Breast epithelium (tissue), 4 donors: ENCODE measurements at regions not wholly inside any gene's neighbourhood (a gene's known extent, or its start where the extent isn't known, plus 50 kb on each side); places are given as distances from the start of the nearest gene placed in this dataset.
A peak's percentile ranks its signal among the peaks of the same experiment; 100 is the strongest.

Experiments used
- DNase-seq, 2 donors: peaks; one replicate each; pipeline ENCODE4 v3.0.0-alpha.2; 2019; ENCODE audit warnings: low spot score in 2 of 2
- H3K27ac ChIP-seq, 2 donors: fragments of 200-600 bp; sonication (generic) in 1 of 2; one replicate each; pipeline ENCODE4 v1.5.1; 2016 to 2019; ENCODE audit warnings: mild to moderate bottlenecking in 1 of 2
- H3K27me3 ChIP-seq, 2 donors: fragments of 200-600 bp; sonication (generic) in 1 of 2; one replicate each; pipeline versions ENCODE4 v1.5.1 to v1.6.0; 2017 to 2019; ENCODE audit warnings: control low read depth in 1 of 2, mild to moderate bottlenecking in 1 of 2
- H3K36me3 ChIP-seq: fragments of 200-600 bp; one replicate; pipeline ENCODE4 v1.5.1; 2019
- H3K4me1 ChIP-seq, 2 donors: fragments of 200-600 bp; sonication (generic); one replicate each; pipeline ENCODE4 v1.5.1; 2016 to 2019; ENCODE audit warnings: control low read depth in 1 of 2
- H3K4me3 ChIP-seq, 3 donors: fragments of 200-600 bp; sonication (generic); 1 replicate in 2 of 3; 2 replicates in 1 of 3; pipeline ENCODE4 v1.5.1; 2016 to 2019; ENCODE audit warnings: mild to moderate bottlenecking in 3 of 3, moderate library complexity in 2 of 3
- H3K9me3 ChIP-seq, 2 donors: fragments of 200-600 bp; sonication (generic) in 1 of 2; one replicate each; pipeline ENCODE4 v1.5.1; 2016 to 2019; ENCODE audit warnings: control low read depth in 1 of 2
- CTCF ChIP-seq, 3 donors: fragments of 450-650 bp; IDR thresholded peaks; one replicate each; pipeline ENCODE4 v1.5.1; 2016 to 2017; ENCODE audit warnings: antibody characterized with exemption in 3 of 3, mild to moderate bottlenecking in 3 of 3, moderate library complexity in 3 of 3
- POLR2A ChIP-seq: fragments of 450-650 bp; IDR thresholded peaks from one replicate; pipeline ENCODE4 v1.6.1; 2016; ENCODE audit warnings: antibody characterized with exemption, mild to moderate bottlenecking, moderate library complexity
- POLR2AphosphoS5 ChIP-seq, 3 donors: sonication (generic); formaldehyde crosslinking; IDR thresholded peaks; one replicate each; pipeline ENCODE4 v1.6.1; 2017; ENCODE audit warnings: antibody characterized with exemption in 3 of 3
- intact Hi-C: fragments of 100-400 bp; cut with DNase I; formaldehyde crosslinking; loops from one replicate; pipeline ENCODE4 v1.15.1; 2023; ENCODE audit warnings: low total_unique reads

GRCh38 chr12:41919526-41920261 lies 225.0 kb downstream of the GXYLT1 start:
- peak overlapping the region in 1 of 3 donors; percentile 8 for H3K4me3 ChIP-seq
- H3K27me3 ChIP-seq: no peaks in the 10 kb centered on the region
- TF ChIP-seq POLR2AphosphoS5 (IDR thresholded peaks at IDR 0.05) (no peak), POLR2A (no peak), CTCF (IDR thresholded peaks at IDR 0.05) (no peak)
- H3K27ac ChIP-seq: no peak overlapping the region
- H3K9me3 ChIP-seq: no peaks in the 10 kb centered on the region
- no peaks in the 10 kb centered on the region for H3K4me1 ChIP-seq
- DNase-seq: no peak
- no peaks in the 10 kb centered on the region for H3K36me3 ChIP-seq
- intact Hi-C loops: no loop called here

GRCh38 chr12:41919048-41919447 lies 225.6 kb downstream of the GXYLT1 start:
- Histone ChIP-seq H3K9me3 (no peaks in the 10 kb centered on the region), H3K36me3 (no peaks in the 10 kb centered on the region), H3K4me3 (no peak overlapping the region), H3K27me3 (no peaks in the 10 kb centered on the region), H3K4me1 (no peaks in the 10 kb centered on the region), H3K27ac (no peak overlapping the region)
- intact Hi-C loops: no loop called here
- no peak for DNase-seq
- TF ChIP-seq POLR2AphosphoS5 (IDR thresholded peaks at IDR 0.05): no peak
- no peak for TF ChIP-seq CTCF (IDR thresholded peaks at IDR 0.05)
- TF ChIP-seq POLR2A: no peak

- Histone ChIP-seq H3K4me3 (no peak overlapping the region), H3K27me3 (no peaks in the 10 kb centered on the region), H3K27ac (no peak overlapping the region), H3K4me1 (no peaks in the 10 kb centered on the region), H3K9me3 (no peaks in the 10 kb centered on the region), H3K36me3 (no peaks in the 10 kb centered on the region)
- TF ChIP-seq CTCF (IDR thresholded peaks at IDR 0.05) (no peak), POLR2A (no peak), POLR2AphosphoS5 (IDR thresholded peaks at IDR 0.05) (no peak)
- intact Hi-C loops: no loop called here
- DNase-seq: no peak
Measured at GRCh38 chr12:41917938-41918341, 226.7 kb downstream of the GXYLT1 start.

GRCh38 chr12:41917181-41917580 lies 227.5 kb downstream of the GXYLT1 start:
- intact Hi-C loops: no loop called here
- Histone ChIP-seq H3K4me3 (no peak overlapping the region), H3K27ac (no peak overlapping the region), H3K27me3 (no peaks in the 10 kb centered on the region), H3K4me1 (no peaks in the 10 kb centered on the region), H3K36me3 (no peaks in the 10 kb centered on the region), H3K9me3 (no peaks in the 10 kb centered on the region)
- no peak for DNase-seq
- TF ChIP-seq POLR2AphosphoS5 (IDR thresholded peaks at IDR 0.05) (no peak), POLR2A (no peak), CTCF (IDR thresholded peaks at IDR 0.05) (no peak)

- intact Hi-C loops: no loop called here
- no peak overlapping the region for H3K4me3 ChIP-seq
Measured at GRCh38 chr12:41910578-41911320, 233.9 kb downstream of the GXYLT1 start.

More at GRCh38 chr12:41910578-41911320, 233.9 kb downstream of the GXYLT1 start:
- Histone ChIP-seq H3K27me3 (no peaks in the 10 kb centered on the region), H3K9me3 (no peaks in the 10 kb centered on the region), H3K27ac (no peak overlapping the region), H3K36me3 (no peaks in the 10 kb centered on the region), H3K4me1 (no peaks in the 10 kb centered on the region)
- no peak for DNase-seq
- TF ChIP-seq POLR2A (no peak), CTCF (IDR thresholded peaks at IDR 0.05) (no peak), POLR2AphosphoS5 (IDR thresholded peaks at IDR 0.05) (no peak)
